SK-N-SH treated with all-trans-retinoic acid at 6 μM for 48 hours (cell line): ENCODE measurements at regions not wholly inside any gene's neighbourhood (a gene's known extent, or its start where the extent isn't known, plus 50 kb on each side); places are given as distances from the start of the nearest gene placed in this dataset.

Experiments
- RARB ChIP-seq: fragments of 250-450 bp; sonication (Bioruptor Pico); IDR thresholded peaks from 2 replicates; pipeline ENCODE4 v1.8.0; 2021; ENCODE audit warnings: mild to moderate bottlenecking, moderate library complexity
- TF ChIP-seq, protein P1 (sequence below): fragments of 250-450 bp; sonication (Bioruptor Pico); IDR thresholded peaks from 2 replicates; pipeline ENCODE4 v1.5.1; 2021; ENCODE audit warnings: mild to moderate bottlenecking, moderate library complexity
- TF ChIP-seq, protein P2 (sequence below): fragments of 250-450 bp; sonication (Bioruptor Pico); IDR thresholded peaks from 2 replicates; pipeline ENCODE4 v1.8.0; 2020; ENCODE audit warnings: mild to moderate bottlenecking, moderate library complexity, borderline replicate concordance

DNA sequence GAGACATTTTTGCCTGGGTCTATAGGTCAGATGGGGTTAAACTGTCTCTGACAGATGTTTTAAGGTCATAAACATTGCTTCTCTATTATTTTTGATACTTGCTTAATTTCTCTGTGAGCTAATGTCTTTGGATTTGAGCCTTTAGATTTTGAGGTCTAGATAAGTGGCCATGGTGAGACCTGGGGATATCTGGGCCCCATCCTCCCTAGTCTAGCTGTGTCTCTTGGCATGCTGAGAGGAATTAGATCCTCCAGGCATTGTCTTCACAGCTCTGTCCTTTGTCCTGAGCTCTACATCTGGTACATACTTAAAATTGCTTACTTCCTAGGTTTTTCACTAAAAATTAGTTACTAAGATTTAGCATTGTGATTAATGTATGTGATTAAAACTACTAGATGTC, 265.0 kb upstream of the NPSR1 start:
- TF ChIP-seq, protein P1, sequence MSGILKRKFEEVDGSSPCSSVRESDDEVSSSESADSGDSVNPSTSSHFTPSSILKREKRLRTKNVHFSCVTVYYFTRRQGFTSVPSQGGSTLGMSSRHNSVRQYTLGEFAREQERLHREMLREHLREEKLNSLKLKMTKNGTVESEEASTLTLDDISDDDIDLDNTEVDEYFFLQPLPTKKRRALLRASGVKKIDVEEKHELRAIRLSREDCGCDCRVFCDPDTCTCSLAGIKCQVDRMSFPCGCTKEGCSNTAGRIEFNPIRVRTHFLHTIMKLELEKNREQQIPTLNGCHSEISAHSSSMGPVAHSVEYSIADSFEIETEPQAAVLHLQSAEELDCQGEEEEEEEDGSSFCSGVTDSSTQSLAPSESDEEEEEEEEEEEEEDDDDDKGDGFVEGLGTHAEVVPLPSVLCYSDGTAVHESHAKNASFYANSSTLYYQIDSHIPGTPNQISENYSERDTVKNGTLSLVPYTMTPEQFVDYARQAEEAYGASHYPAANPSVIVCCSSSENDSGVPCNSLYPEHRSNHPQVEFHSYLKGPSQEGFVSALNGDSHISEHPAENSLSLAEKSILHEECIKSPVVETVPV (CRISPR knock-in tag) = no peak
- TF ChIP-seq, protein P2, sequence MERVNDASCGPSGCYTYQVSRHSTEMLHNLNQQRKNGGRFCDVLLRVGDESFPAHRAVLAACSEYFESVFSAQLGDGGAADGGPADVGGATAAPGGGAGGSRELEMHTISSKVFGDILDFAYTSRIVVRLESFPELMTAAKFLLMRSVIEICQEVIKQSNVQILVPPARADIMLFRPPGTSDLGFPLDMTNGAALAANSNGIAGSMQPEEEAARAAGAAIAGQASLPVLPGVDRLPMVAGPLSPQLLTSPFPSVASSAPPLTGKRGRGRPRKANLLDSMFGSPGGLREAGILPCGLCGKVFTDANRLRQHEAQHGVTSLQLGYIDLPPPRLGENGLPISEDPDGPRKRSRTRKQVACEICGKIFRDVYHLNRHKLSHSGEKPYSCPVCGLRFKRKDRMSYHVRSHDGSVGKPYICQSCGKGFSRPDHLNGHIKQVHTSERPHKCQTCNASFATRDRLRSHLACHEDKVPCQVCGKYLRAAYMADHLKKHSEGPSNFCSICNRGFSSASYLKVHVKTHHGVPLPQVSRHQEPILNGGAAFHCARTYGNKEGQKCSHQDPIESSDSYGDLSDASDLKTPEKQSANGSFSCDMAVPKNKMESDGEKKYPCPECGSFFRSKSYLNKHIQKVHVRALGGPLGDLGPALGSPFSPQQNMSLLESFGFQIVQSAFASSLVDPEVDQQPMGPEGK (CRISPR knock-in tag) = no peak
- no peak for TF ChIP-seq RARB (CRISPR knock-in tag)
